Dendritic cell treated with granulocyte-macrophage colony-stimulating factor and Interleukin-4, amounts not matched to agents 40 ng/mL and 50 ng/mL, for 4 days (primary cell): ENCODE measurements at regions not wholly inside any gene's neighbourhood (a gene's known extent, or its start where the extent isn't known, plus 50 kb on each side); places are given as distances from the start of the nearest gene placed in this dataset.
"Not testable (repeated sequence)": the region's sequence is repeated elsewhere in the genome, so short reads cannot be mapped to it uniquely, and the experiment has no call there.

Experiments
- H3K27ac Mint-ChIP-seq: one replicate; pipeline ENCODE4 v1.8.0; 2022; ENCODE audit warnings: mild to moderate bottlenecking, mixed read lengths
- H3K27me3 Mint-ChIP-seq: one replicate; pipeline ENCODE4 v1.8.0; 2022; ENCODE audit warnings: mild to moderate bottlenecking, mixed read lengths
- H3K36me3 Mint-ChIP-seq: one replicate; pipeline ENCODE4 v1.8.0; 2022; ENCODE audit warnings: low read depth, mixed read lengths
- H3K4me1 Mint-ChIP-seq: one replicate; pipeline ENCODE4 v1.8.0; 2022; ENCODE audit warnings: low read depth, mixed read lengths
- H3K4me3 Mint-ChIP-seq: one replicate; pipeline ENCODE4 v1.8.0; 2022; ENCODE audit warnings: mild to moderate bottlenecking, moderate library complexity, mixed read lengths
- H3K9me3 Mint-ChIP-seq: one replicate; pipeline ENCODE4 v1.8.0; 2022; ENCODE audit warnings: mixed read lengths
- intact Hi-C: fragments of 100-400 bp; cut with micrococcal nuclease; formaldehyde crosslinking; loops from one replicate; pipeline ENCODE4 v1.15.0; 2022

DNA sequence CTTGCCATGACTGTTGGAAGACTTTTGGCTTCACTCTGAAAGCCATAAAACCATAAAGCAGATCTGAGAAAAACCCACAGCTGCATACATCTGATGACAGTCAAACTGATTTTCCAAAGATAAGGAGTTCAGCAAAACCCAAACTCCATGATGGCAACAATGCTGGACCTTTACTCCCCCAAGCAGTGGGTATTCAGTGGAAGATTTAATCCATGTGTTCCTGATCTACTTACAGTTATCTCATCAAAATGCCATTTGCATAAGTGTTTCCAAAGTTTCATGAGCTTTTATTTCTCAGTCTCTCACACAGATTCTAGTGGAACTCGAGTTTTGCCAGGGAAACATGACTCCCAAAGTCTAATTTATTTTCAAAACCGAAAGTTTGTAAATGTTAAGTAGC is 184.9 kb downstream of the ZC3H11B start:
- no peaks in the 10 kb centered on the region for H3K36me3 Mint-ChIP-seq
- intact Hi-C loops: no loop called here
- H3K9me3 Mint-ChIP-seq: peaks cover 9% of the 10 kb centered on the region
- peaks cover 7% of the 10 kb centered on the region for H3K27me3 Mint-ChIP-seq
- H3K4me1 Mint-ChIP-seq: no peaks in the 10 kb centered on the region
- no peak overlapping the region for H3K4me3 Mint-ChIP-seq
- H3K27ac Mint-ChIP-seq: no peak overlapping the region

DNA sequence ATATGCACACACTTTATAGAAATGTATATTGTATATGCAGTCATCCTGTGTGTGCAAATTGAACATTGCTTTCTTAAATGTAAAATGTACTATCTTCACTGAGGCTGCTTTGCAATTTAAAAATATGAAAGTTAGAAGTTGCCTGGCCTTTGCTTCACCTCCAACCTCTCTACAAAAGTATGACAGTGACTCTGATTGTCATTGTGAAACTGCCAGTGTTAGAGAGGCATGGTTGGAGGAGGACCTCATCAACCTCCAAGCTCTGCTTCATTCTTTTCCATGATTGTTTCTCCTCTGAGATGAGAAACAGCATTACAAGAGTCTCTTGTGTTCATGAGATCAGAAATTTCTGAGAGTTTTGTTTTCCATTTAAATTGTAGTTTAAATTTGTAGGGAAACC is 185.5 kb downstream of the ZC3H11B start:
- Mint-ChIP-seq H3K36me3 (no peaks in the 10 kb centered on the region), H3K9me3 (peaks cover 9% of the 10 kb centered on the region), H3K27ac (no peak overlapping the region), H3K4me3 (no peak overlapping the region), H3K27me3 (peaks cover 9% of the 10 kb centered on the region), H3K4me1 (no peaks in the 10 kb centered on the region)
- intact Hi-C loops: no loop called here

DNA sequence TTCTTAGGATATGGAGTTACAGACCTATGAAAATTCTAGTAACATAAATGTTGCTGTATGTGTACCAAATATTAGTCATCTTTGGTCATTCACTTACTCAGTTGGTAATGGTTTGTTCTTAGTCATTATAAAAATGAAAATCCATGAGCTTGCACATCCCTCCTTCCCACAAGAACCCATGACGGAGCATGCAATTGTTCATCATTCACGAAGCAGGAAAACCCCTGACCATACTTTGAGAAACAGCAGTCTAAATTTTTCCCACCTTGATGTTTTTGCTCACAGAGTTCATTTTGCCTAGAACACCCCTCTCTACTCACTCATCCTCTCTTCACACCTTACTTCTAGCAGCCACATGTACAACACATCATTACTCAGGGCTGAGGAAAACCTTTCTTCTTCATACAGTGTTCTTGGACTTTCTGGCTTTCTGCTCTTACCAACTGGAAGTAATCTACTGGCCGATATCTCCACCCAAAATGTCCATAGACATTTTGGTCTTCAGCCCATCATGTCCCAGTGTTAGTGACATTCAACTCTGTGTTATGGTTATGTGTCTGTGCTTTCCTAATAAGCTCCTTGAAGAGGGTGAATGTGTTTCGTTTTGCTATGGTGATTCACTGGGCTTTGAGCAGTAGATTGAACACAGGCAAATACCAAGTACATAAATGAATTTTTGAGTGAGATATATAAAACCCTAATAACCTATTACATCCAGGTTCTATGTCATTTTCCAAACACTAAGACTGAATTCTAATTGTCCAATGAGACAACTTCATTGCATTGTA is 189.9 kb downstream of the ZC3H11B start:
- Mint-ChIP-seq H3K4me3 (no peak overlapping the region), H3K4me1 (peaks cover 10% of the 10 kb centered on the region), H3K27me3 (peaks cover 11% of the 10 kb centered on the region), H3K9me3 (no peaks in the 10 kb centered on the region), H3K36me3 (no peaks in the 10 kb centered on the region), H3K27ac (no peak overlapping the region)
- intact Hi-C loops: no loop called here

- H3K4me1 Mint-ChIP-seq: peaks cover 10% of the 10 kb centered on the region
- no peak overlapping the region for H3K4me3 Mint-ChIP-seq
- no peak overlapping the region for H3K27ac Mint-ChIP-seq
- intact Hi-C loops: no loop called here
- no peaks in the 10 kb centered on the region for H3K9me3 Mint-ChIP-seq
- H3K36me3 Mint-ChIP-seq: no peaks in the 10 kb centered on the region
- peaks cover 11% of the 10 kb centered on the region for H3K27me3 Mint-ChIP-seq
Measured at GRCh38 chr1:219420913-219421312, 192.0 kb downstream of the ZC3H11B start.

GRCh38 chr1:219419860-219420259 is 193.0 kb downstream of the ZC3H11B start:
- intact Hi-C loops: loop anchor here (5.0 kb wide), 1 partner anchor 1088 kb away; no protein-coding TSS in a partner anchor
- peaks cover 10% of the 10 kb centered on the region for H3K4me1 Mint-ChIP-seq

DNA sequence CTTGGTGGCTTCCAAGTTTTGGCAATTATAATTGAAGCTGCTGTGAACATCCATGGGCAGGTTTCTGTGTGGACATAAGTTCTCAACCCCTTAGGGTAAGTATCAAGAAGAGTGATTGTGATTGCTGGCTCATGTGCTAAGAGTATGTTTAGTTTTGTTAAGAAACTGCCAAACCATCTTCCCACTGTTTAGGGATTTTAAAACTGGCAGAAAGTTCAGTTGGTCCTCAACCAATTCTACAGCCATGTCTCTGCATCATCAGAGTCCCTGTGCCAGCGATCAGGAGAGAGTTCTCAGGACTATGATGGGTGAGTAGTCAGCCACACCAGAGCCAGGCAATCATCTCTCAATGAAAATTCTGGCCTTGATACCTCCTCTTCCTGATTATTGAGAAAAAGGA is 193.8 kb downstream of the ZC3H11B start:
- H3K36me3 Mint-ChIP-seq: no peaks in the 10 kb centered on the region
- H3K4me3 Mint-ChIP-seq: no peak overlapping the region
- H3K27me3 Mint-ChIP-seq: peaks cover 14% of the 10 kb centered on the region
- intact Hi-C loops: loop anchor here (5.0 kb wide), 1 partner anchor 1087 kb away; no protein-coding TSS in a partner anchor
- no peaks in the 10 kb centered on the region for H3K9me3 Mint-ChIP-seq
- H3K4me1 Mint-ChIP-seq: peaks cover 10% of the 10 kb centered on the region
- H3K27ac Mint-ChIP-seq: no peak overlapping the region

More at GRCh38 chr1:219419860-219420259, 193.0 kb downstream of the ZC3H11B start:
- Mint-ChIP-seq H3K27ac (no peak overlapping the region), H3K4me3 (no peak overlapping the region), H3K27me3 (peaks cover 14% of the 10 kb centered on the region), H3K36me3 (no peaks in the 10 kb centered on the region), H3K9me3 (no peaks in the 10 kb centered on the region)

GRCh38 chr1:219417610-219418009 is 195.3 kb downstream of the ZC3H11B start:
- Mint-ChIP-seq H3K36me3 (no peaks in the 10 kb centered on the region), H3K4me1 (peaks cover 10% of the 10 kb centered on the region), H3K27ac (no peak overlapping the region), H3K4me3 (no peak overlapping the region), H3K9me3 (no peaks in the 10 kb centered on the region), H3K27me3 (peaks cover 11% of the 10 kb centered on the region)
- intact Hi-C loops: loop anchor here (5.0 kb wide), 1 partner anchor 1085 kb away; no protein-coding TSS in a partner anchor

DNA sequence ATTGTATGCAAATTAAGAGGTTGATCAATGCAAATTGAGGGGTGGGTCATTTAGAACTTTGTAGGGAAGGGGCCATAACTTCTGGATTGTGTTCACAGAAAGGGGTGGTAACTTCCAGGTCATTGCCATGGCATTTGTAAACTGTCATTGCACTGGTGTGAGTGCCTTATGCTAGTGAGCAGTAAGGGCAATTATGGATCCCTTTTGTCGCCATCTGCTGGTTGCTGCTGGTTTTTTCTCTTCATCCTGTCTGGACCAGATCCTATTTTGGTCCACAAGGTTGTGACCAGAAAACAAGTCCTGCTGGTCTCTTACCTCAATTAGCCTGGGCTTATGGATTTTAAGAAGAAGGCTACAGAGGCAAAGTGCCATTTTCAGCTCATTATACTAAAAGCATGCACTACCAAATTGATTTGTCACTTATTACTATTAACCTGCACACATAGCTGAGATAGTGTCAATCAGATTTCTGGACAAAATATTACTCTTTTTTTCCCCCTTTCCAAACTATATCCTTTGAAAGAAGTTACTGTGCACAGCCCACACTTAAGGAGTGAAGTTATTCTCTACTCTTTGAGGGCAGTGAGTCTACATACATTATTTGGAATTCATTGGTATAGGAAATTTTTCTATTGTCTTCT is 196.2 kb downstream of the ZC3H11B start:
- Mint-ChIP-seq H3K36me3 (no peaks in the 10 kb centered on the region), H3K4me1 (peaks cover 10% of the 10 kb centered on the region), H3K27me3 (peaks cover 12% of the 10 kb centered on the region), H3K4me3 (no peak overlapping the region), H3K27ac (no peak overlapping the region), H3K9me3 (no peaks in the 10 kb centered on the region)
- intact Hi-C loops: loop anchor here (5.0 kb wide), 1 partner anchor 1084 kb away; no protein-coding TSS in a partner anchor

DNA sequence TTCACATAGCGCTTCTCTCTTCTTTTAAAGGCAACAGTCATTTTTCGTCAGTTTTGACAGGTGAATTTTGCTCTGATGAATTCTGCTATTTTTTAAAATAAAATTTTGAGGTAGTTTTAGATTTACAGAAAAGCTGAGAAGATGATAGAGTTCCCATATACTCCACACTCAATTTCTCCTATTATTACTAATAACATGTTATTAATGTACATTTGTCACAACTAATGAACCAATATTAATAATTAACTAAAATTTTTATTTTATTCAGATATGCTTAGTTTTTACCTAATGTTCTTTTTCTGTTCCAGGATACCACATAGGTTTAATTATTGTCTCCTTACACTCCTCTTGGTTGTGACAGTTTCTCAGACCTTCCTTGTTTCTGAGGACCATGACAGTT is 197.0 kb downstream of the ZC3H11B start:
- intact Hi-C loops: loop anchor here (5.0 kb wide), 1 partner anchor 1084 kb away; no protein-coding TSS in a partner anchor
- peaks cover 10% of the 10 kb centered on the region for H3K4me1 Mint-ChIP-seq

DNA sequence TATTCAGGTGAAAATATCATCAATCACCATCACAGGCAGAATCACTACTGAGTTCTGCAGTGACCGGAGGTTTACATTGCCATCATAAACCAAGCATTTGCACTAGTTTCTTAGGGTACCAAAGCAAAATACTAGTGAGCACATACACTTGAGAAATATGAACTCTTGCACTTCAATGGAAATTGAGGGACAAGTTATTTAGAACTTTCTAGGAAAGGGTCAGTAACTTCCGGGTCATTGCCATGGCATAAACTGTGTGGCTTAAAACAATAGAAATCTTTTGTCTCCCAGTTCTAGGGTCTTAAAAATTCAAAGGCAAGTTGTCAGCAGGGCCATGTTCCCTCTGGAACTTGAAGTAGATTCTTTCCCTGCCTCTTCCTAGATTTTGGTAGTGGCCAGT is 197.5 kb downstream of the ZC3H11B start:
- H3K4me1 Mint-ChIP-seq: peaks cover 10% of the 10 kb centered on the region
- intact Hi-C loops: loop anchor here (5.0 kb wide), 1 partner anchor 1083 kb away; no protein-coding TSS in a partner anchor
- H3K27me3 Mint-ChIP-seq: peaks cover 9% of the 10 kb centered on the region
- H3K27ac Mint-ChIP-seq: no peak overlapping the region
- H3K36me3 Mint-ChIP-seq: no peaks in the 10 kb centered on the region
- H3K9me3 Mint-ChIP-seq: no peaks in the 10 kb centered on the region
- H3K4me3 Mint-ChIP-seq: no peak overlapping the region

More for the DNA sequence above, 197.0 kb downstream of the ZC3H11B start:
- Mint-ChIP-seq H3K36me3 (no peaks in the 10 kb centered on the region), H3K4me3 (no peak overlapping the region), H3K27me3 (peaks cover 9% of the 10 kb centered on the region), H3K9me3 (no peaks in the 10 kb centered on the region), H3K27ac (no peak overlapping the region)

DNA sequence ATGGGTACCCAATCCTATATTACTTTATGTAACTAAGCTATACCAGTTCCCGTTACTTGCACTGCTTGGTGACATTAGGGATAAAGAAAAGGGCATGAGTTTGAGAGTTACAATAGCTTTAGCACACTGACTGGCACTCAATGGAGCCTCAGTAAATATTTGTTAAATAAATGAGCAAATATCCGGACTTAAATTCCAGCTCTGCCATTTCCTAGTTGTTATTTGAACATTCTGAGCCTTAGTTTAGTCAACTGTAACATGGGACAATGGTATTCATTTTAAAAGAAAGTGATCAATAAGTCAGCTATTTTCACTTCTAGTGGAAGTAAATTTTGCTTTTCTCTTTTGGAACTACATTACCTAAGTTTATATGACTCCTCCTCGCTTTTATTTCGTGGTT is 198.7 kb downstream of the ZC3H11B start:
- no peak overlapping the region for H3K27ac Mint-ChIP-seq
- H3K4me1 Mint-ChIP-seq: peaks cover 3% of the 10 kb centered on the region
- H3K27me3 Mint-ChIP-seq: peaks cover 9% of the 10 kb centered on the region
- no peak overlapping the region for H3K4me3 Mint-ChIP-seq
- H3K36me3 Mint-ChIP-seq: no peaks in the 10 kb centered on the region
- intact Hi-C loops: no loop called here
- no peaks in the 10 kb centered on the region for H3K9me3 Mint-ChIP-seq

DNA sequence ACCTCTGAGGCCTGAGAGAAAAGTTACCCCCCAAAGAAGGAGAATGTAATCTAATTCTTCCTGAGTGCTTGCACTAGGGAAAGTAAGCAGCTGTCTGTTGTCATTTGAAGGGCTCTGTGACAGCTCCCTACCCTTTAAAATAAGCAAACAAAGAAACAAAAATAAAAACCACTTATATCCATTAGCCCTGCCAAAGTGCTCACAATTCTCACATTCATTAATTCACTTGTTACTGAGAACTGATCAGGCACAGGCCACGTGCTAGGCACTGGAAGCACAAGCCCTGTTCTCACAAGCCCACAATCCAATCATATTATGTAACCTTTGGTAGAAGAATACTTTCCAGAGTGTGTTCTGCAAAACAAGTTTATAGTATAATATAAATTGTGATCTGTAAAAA is 199.4 kb downstream of the ZC3H11B start:
- H3K27me3 Mint-ChIP-seq: peaks cover 10% of the 10 kb centered on the region
- H3K27ac Mint-ChIP-seq: no peak overlapping the region
- H3K4me3 Mint-ChIP-seq: no peak overlapping the region
- intact Hi-C loops: no loop called here
- no peaks in the 10 kb centered on the region for H3K9me3 Mint-ChIP-seq
- H3K4me1 Mint-ChIP-seq: no peaks in the 10 kb centered on the region
- no peaks in the 10 kb centered on the region for H3K36me3 Mint-ChIP-seq

DNA sequence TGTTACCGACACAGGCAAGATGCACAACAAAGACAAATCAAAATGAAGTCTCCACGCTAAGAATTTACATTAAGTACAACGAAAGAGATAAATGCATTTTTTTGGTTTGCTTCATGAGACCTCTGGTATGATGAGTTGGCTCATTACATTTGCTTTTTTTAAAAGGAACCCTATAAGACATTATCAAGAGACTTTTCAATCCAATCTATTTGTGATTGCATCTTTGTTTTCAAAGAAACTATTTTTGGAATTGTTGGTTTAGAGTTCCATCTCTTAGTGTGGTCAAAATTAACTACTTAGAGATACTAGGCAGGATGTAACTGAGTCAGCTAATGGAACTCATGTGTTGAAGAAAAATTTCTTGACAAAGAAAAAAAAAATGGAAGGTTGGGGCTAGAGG is 200.1 kb downstream of the ZC3H11B start:
- no peaks in the 10 kb centered on the region for H3K36me3 Mint-ChIP-seq
- no peaks in the 10 kb centered on the region for H3K4me1 Mint-ChIP-seq
- no peak overlapping the region for H3K4me3 Mint-ChIP-seq
- H3K27me3 Mint-ChIP-seq: peaks cover 11% of the 10 kb centered on the region
- no peaks in the 10 kb centered on the region for H3K9me3 Mint-ChIP-seq
- intact Hi-C loops: no loop called here
- H3K27ac Mint-ChIP-seq: no peak overlapping the region

- H3K27me3 Mint-ChIP-seq: peaks cover 11% of the 10 kb centered on the region
- intact Hi-C loops, H3K4me1 Mint-ChIP-seq, H3K4me3 Mint-ChIP-seq, H3K27ac Mint-ChIP-seq, H3K36me3 Mint-ChIP-seq, H3K9me3 Mint-ChIP-seq: not testable (repeated sequence)
Measured at GRCh38 chr1:219410721-219411120, 202.2 kb downstream of the ZC3H11B start.
